ENCODE measurements at regions not wholly inside any gene's neighbourhood (a gene's known extent, or its start where the extent isn't known, plus 50 kb on each side); places are given as distances from the start of the nearest gene placed in this dataset.

GRCh38 chr6:88558981-88559380, 392.8 kb upstream of the CNR1 start:
- H3K4me3 ChIP-seq (ENCODE audit: low read length) = no peak overlapping the region
- no peak for TF ChIP-seq CTCF (conservative IDR thresholded peaks at IDR 0.05; ENCODE audit: low read length)
- no peak for DNase-seq (ENCODE audit: low read depth)

GRCh38 chr6:88556663-88557062, 390.5 kb upstream of the CNR1 start:
- no peak for TF ChIP-seq CTCF (conservative IDR thresholded peaks at IDR 0.05; ENCODE audit: low read length)
- no peak for DNase-seq (ENCODE audit: low read depth)

GRCh38 chr6:88548891-88549505, 382.9 kb upstream of the CNR1 start:
- no peak overlapping the region for H3K4me3 ChIP-seq (ENCODE audit: low read length)
- no peak for DNase-seq (ENCODE audit: low read depth)
- no peak for TF ChIP-seq CTCF (conservative IDR thresholded peaks at IDR 0.05; ENCODE audit: low read length)

More at GRCh38 chr6:88556663-88557062, 390.5 kb upstream of the CNR1 start:
- no peak overlapping the region for H3K4me3 ChIP-seq (ENCODE audit: low read length)

- no peak overlapping the region for H3K4me3 ChIP-seq (ENCODE audit: low read length)
- TF ChIP-seq CTCF (conservative IDR thresholded peaks at IDR 0.05; ENCODE audit: low read length) = no peak
- no peak for DNase-seq (ENCODE audit: low read depth)
These were observed 381.6 kb upstream of the CNR1 start for GRCh38 chr6:88547768-88548167.

- no peak overlapping the region for H3K4me3 ChIP-seq (ENCODE audit: low read length)
- TF ChIP-seq CTCF (conservative IDR thresholded peaks at IDR 0.05; ENCODE audit: low read length) = no peak
- DNase-seq (ENCODE audit: low read depth) = no peak
These were observed 379.8 kb upstream of the CNR1 start for GRCh38 chr6:88545991-88546390.

- DNase-seq (ENCODE audit: low read depth) = no peak
- no peak for TF ChIP-seq CTCF (conservative IDR thresholded peaks at IDR 0.05; ENCODE audit: low read length)
- H3K4me3 ChIP-seq (ENCODE audit: low read length) = no peak overlapping the region
These were observed 379.0 kb upstream of the CNR1 start for GRCh38 chr6:88544986-88545612.

GRCh38 chr6:88539295-88539764, 373.2 kb upstream of the CNR1 start:
- no peak for TF ChIP-seq CTCF (conservative IDR thresholded peaks at IDR 0.05; ENCODE audit: low read length)
- no peak overlapping the region for H3K4me3 ChIP-seq (ENCODE audit: low read length)
- no peak for DNase-seq (ENCODE audit: low read depth)

Data from AG10803 (cell line).